NCI-H446 (cell line): ENCODE measurements at regions not wholly inside any gene's neighbourhood (a gene's known extent, or its start where the extent isn't known, plus 50 kb on each side); places are given as distances from the start of the nearest gene placed in this dataset.
A peak's percentile ranks its signal among the peaks of the same experiment; 100 is the strongest.

ENCODE experiments used
- DNase-seq, 2 experiments: peaks; one replicate each; lab custom pipeline; 2025; lab: John Stamatoyannopoulos, UW

DNA sequence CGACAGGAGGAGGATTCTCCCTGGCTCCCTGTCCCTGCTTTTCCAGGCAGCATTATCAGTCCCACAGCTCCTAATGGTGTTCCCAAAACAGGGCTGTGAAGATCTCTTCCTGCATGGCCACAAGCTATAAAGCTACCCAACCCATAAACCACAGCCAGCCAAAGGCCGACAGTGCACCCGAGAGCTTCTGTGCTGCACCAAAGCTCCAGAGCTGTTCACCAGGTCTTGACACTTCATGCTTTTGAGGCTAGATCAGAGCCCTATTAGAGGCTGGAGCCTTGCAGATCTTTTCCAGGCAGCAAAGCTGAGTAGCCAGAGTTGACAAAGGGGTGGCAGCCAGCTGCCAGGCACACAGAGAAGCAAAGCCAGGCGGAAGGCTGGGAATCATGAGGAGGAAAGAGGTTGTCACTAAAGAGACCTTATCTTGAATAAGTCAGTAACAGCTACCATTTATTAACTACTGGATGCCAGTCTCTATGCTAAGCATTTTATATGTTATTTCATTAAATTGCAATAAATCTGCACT lies 180.4 kb downstream of the KATNAL1 start:
- DNase-seq, result no peak

DNA sequence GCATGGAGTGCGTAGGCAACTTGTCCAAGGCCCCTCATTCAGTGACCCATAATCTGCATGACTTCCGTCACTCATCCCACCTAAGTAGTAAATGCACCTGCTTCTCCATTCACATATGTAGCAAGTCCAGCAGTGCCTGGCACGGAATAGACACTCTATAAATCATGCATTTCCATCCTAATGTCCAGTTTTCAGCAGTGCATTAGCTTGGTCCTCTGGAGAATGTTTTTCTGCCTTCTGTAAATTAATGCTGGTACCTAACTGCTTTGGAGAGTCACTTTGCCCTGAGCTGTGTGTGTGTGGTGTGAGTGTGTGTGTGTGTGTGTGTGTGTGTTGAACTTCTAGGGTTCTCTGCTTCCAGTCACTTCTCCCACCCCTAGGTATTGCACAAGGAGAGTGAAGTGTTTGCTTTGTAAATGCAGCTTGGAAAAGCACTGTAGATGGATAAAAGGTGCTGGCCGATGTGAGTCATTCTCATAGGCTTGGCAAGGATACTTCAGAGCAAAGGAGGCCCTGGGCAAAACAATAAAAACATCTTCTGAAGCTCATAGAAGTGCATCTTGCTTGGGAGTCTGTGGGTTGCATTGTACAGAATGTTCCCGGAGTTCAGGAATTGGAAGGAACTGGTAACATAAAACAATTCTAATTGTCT lies 181.8 kb downstream of the KATNAL1 start:
- no peak for DNase-seq

DNA sequence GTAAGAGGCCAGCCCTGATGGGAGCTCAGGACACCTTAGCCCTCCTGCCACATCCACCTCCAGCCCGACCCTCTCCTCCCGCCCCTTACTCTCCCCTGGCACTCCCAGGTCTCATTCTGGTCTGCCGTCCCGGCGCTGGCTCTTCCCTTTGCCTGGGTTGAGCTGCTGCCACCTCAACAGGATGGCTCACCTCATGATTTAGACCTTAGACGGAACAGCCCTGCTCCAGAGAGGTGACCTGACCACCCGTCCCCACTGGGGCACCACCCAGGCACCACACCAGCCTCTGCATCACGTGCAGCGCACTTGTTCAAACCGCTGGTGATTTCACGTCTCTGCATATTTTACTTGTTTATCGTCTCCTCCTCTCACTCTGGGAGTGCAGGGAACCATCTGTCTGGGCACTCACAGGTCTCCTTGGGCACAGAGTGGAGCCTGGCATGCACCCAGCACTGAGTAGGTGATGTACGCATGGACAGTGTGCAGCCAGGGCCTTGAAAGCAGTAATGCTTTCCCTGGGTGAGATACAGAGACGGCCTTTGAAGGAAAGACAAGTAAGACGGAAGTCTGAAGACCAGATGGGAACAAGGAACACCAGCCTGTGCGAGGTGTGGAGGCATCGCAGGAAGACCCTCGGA lies 183.1 kb downstream of the KATNAL1 start:
- peak in 1 of 2 experiments; percentile 8 for DNase-seq

DNA sequence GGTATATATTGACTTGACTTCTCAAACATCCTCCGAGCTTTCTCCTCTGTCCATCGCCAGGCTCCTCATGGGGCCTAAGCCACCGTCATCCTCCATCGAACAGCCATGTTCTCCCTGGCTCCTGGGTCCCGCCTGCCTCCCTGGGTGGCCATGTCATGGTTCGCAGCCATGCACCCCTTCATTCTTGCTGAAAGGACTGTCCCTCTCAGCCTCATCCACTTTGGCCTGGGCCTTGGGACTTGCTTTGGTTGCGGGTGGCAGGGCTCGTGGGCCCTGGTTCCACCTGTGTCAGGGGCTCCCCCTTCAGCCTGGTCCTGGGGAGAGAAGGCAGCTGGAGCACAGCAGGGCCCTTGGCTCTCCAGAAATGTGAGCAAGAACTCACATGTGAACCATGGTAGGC lies 183.8 kb downstream of the KATNAL1 start:
- no peak for DNase-seq

DNA sequence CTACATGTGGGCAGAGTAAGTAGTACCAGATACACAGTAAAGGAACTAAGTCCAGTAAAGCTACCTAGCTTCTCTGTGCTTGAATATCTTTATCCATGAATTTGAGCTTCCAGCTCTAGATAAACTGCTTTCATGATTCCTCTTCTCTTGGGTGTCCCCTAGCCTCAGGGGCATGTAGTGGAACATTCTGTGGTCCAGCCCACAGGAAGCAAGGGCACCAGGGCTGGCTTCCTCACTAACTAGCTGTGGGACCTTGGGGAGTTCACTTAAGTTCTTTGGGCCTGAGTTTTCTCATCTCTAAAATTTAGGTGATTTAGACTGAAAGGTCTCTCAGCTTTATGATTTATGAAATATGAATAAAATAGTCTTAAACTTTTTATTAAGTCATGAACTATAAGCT lies 185.7 kb downstream of the KATNAL1 start:
- no peak for DNase-seq

DNA sequence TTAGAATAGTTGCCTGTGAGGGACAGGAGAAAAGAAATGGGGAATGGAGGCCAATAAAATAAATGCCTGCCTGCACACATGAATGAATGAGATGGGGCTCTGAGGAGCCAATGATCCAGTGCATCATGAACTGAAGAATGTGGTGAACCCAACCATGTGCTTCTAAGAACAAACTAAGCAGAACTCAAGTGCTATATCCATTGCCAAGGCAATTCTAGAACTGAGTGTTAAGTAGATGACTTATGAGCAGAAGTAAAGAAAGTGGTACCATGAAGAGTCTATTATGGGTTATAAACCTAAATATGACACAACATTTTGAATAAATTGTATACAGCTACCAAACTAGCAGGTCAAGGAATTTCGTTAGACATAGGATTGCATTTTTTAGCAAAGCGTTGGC lies 186.1 kb downstream of the KATNAL1 start:
- DNase-seq, result no peak

DNA sequence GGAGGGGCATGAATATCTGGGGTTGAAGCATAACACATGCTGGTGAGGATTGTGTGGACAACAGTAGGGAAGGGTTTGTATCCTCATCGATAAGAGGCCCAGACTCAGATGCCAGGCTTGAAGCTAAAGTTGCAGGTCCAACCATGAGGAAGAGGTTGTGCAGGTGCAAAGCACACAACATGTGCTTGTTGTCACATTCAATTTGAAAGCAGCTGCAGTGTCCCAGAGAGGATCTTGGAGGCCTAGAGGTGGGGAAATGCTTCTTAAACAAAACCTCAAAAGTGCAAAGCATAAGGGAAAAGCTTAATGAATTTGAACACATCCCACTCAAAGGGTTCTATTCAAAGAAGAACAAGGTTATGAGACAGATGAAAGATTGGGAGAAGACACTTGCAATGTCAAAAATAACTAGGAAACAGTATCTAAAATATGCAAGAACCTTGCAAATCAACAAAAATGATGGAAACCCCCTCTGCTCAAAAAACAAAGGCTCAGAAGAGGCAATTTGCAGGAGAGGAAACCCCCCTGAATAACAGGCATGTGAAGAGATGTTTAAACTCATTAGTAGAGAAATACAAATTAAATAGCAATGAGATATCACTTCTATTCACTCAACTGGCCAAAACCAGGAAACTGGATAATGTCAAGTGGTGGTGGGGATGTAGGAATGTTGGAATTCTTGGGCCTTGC lies 187.1 kb downstream of the KATNAL1 start:
- no peak for DNase-seq

DNA sequence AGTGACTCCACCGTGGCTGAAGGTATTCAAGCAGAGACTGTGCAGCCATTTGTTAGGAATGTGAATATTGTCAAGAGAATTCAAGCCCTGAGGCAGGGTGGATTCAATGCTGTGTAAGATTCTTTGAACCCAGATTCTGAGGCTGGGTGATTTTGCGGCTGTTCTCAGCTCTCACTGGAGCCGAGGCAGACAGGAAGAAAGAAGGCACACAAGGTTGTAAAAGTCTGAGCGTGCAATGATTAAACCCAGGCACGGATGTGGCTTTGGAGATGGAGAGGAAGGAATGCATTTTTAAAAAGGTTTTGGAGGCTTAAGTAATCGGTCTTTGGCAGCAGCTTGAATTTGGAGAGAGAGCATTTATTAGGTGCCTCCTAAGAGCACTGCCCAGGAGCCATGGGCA lies 187.9 kb downstream of the KATNAL1 start:
- no peak for DNase-seq

DNA sequence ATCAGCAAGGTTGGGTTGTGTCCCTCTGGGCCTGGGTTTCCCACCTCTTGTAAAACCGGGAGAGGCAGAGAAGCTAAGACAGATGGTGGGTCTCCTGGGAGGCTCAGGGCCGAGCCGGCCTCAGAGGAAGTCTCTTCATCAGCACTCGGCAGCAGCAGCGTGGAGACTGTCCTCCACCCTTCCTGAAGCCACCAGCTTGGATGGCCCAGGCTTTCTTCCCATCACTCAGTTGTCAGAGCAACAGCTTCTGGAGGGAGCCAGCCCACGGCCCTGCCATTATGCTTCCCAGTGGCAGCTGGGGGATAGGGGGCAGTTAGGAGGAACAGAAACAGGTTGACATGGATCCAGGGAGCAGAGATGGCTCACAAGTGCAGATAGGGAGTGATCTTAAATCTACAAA lies 191.0 kb downstream of the KATNAL1 start:
- no peak for DNase-seq

DNA sequence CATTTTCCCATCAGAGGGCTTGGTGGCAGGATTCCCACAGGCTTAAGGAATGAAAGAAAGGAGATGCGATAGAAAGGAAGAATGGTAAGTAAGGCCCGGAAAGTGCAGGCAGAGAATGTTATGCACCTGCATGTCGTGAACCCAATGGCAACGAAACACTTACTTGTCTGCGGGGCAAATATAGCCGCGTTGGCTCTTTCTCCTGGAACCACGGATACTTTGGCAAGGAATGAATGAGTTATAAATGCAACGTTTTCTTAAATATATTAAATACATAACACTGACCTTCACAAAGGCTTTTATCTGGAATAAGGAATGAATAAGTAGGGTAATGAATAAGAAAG lies 192.1 kb downstream of the KATNAL1 start:
- DNase-seq, result no peak

DNA sequence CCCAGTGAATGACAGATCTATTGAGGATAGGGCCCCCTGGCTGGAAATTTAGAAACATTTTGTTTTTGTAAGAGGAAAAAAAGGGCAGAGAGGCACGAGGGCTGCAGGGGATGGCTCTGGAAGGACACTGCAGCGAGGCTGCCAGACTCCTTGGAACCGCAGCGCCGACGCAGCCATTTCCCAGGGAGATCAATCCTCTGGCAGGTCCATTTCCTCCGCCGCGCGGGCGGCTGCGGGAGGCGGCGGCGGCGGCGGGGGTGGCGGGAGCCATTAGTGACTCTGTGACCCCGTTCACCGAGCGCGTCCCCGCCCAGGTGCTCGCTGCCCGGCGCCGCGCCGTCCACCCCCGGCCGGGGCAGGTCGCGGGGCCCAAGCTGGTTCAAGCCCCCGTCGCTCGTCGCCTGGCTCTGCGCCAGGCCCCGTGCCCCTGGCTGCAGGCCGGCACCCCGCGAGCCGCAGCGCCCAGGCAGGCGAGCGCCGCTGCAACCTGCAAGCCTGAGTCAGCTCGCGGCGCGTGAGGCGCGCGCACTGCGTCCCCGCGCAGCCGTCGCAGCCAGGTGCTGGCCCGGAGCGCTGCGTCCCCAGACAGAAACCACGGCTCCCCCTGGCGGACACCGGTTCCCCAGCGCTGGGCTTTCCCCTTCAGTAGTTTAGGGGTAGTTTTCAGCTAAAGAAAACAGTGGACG lies 192.6 kb downstream of the KATNAL1 start:
- peak in 1 of 2 experiments; percentile 67 for DNase-seq

DNA sequence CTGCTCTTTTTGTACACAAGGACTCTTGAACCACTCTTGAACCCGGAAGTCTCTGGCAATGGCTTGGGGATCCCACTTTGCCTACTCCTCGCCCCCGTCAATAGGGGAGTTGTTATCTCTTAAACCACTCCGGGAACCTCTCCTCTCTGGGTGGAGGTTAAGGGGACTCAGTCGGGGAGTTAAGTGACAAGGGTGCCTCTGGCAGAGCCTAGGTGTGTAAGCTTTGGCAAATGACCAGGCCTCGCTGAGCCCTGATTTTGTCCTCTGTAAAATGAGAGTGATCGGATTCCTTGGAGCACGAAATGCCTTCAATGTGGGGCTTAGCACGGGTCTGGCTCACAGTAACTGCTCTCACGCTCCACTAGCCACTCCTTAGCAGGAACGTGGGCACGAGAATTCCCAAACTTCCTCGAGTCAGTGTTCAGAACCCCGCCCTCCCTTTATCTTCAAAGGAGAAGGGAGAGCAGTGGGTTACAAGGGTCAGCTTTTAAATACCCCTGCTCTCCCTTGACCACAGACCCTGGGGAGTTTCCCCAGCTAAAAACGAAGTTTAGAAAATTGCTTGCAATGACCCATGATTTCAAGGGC lies 193.3 kb downstream of the KATNAL1 start:
- no peak for DNase-seq

DNA sequence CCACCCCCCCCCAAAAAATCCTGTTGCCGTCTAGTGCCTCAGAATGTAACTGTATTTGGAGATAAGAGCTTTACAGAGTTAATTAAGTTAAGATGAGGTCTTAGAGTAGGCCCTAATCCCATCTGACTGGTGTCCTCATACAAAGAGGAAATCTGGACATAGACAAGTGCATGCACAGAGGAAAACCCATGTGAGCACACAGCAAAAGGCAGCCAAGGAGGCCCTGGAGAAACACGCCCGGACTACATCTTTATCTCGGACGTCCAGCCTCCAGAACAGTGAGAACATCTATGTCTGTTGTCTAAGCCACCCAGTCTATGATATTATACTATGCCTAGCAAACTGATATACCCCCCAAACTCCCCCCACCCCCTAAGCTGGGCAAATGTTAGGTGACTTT lies 193.8 kb downstream of the KATNAL1 start:
- no peak for DNase-seq

DNA sequence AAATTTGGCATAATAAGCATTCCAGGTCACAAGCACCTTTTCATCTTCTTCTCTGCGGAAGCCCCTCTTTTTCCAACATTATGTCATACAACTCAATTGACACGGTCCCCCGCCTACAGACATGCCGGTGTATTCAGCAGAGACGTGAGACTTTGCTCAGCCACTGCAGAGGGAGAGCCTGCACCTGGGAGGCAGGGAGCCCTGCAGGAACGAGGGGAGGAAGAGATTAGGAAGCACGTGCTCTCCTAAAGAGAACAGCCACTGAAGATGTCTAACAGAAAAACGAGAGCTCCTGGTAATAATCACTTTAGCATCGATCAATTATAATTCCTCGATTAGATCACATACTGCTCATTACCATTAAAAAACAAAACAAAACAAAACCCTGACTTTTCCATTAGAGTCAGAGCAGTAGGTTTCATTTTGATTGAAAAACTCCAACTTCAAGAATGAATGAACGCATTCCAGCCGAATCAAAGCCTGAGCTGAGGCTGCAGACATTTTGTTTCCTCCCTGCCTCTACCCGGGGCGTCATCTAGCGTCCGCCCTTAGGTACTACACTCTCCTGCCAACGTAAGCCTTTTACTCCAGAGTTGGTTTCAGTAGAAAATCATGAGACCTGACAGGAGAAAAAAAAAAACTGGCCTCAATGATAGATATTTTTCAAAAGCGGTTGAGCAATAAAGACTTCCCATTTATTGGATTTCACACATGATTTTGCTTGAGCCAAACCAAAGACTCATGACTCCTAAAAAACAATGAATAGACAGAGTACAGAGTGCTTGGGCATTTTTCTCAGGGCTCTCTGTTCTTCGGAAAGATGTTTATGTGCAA lies 194.5 kb downstream of the KATNAL1 start:
- DNase-seq, result peak; percentile 53 to 56

DNA sequence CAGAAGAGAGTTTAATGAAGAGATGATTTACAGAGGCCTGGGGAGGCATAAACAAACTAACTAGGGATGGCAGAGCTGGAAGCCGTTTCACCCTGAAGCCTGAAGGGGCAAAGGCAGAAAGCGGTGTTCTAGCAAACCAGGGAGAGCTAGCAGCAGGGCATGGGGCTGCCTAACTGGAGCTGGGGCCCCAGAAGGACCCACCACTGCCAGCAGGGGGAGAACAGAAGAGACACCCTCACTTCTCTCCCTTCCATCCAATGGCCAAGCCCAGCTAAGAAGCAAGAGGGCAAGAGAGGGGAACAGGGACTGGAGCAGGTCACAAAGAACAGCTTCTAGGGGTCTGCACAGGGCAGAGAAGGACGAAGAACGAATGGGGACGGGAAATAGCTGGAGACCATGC lies 195.5 kb downstream of the KATNAL1 start:
- DNase-seq, result no peak

DNA sequence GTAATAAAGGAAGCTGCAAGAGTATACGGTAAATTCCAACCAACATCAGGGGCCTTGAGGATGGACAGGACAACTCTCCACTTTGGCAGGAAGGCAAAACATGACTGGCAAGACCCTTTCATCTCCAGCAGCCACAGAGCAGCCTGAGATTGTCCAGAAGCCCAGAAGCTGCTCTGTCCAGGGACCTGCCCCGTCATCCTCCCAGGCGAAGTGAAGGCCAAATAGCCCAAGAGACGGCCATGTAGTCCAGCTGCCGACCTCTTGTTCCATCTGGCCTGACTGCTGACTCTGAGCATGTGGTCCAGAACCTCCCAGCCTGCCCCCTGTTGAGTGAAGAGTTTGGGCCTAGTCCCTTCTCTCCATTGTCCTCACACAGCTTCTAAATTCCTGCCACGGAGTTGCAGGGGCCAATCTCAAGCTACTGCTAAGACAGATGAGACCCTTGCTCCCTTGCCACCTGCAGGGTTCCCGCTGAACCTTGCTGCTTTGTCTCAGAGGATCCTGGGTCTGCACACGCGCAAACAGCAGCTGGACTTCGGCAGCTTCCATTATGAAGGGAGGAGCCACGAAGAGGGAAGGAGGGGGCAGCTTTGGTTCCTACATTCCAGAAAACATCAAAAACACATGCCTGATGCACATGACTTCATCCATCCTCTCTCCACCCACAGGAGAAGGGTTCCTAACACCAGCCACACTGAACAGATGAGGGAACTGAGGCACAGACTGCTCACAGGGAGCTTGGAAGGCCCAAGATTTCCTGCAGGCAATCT lies 196.9 kb downstream of the KATNAL1 start:
- DNase-seq, result no peak

DNA sequence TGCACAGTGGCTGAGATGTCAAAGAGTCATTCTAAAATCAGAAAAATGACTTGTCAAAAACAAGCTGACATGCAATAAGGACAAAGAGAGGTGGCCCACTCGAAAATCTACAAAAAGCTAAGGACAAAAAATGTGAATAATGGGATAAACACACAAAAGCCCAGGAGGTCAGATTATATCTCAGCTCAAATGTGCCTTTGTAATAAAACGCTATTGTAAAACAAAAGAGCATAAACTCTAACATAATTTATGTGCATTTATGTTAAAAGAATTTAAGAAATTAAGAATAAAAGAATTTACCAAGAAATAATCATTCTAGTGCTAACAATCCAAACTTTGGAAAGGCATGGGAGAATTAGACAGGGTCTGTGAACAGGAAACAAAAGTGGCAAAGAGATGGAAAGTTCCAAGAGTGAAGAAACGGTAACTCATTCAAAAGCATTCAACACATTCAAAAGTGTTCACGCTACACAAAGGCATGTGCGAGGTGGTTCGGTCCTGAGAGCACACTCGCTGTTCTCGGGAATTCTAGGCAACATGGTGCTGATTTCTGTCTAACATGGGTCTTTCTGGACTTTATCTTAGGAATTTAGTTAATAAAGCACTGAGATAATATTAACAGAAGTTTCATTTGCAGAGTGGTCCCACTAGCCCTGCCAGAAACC lies 197.7 kb downstream of the KATNAL1 start:
- DNase-seq, result no peak

DNA sequence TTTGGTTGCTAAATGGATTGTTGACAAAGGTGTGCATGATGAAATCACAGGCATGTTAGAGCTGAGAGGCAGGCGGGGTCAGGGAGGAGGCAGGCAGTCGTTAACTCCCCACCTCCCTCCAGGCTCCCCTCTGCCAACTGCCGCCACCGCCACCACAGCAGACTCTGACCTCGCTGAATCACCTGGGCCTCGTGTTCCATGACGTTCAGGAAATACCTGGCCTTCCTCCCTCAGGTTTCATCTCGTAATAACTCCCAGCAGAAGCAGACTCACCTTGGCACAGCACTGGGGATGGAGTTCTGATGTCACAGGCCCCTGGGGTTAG lies 198.5 kb downstream of the KATNAL1 start:
- no peak for DNase-seq

DNA sequence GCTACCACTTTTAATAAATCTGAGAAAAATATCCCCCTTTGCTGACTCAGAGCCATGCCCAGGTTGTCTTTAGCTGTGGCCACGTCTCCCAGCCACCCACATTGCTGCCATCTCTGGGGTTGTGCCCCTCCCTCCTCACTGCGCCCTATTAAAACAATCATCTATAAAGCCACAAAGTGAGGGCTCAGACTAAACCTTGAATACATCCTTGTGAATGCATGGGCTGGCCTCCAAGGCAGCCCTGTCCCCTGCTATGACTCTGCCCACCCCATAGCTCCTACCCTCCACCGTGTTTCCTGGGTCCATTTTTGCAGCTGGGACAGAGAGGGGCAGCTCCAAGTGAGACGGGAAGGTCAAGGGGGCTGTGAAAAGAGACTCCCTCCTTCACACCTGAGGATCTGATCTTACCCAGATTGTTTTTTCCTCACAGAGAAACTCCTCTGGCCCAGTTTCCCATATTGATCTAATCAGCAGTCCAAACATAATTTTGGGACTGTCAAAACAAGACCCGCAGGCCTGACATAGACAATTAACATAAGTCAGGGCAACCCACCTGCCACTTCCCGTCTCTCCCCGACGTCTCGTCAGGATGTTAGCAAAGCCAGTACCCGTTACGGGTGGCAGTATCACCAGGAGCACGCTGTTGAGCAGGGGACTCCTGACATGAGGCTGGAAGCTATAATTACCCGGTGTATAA lies 199.0 kb downstream of the KATNAL1 start:
- no peak for DNase-seq
